ENCODE measurements at regions not wholly inside any gene's neighbourhood (a gene's known extent, or its start where the extent isn't known, plus 50 kb on each side); places are given as distances from the start of the nearest gene placed in this dataset.

DNA sequence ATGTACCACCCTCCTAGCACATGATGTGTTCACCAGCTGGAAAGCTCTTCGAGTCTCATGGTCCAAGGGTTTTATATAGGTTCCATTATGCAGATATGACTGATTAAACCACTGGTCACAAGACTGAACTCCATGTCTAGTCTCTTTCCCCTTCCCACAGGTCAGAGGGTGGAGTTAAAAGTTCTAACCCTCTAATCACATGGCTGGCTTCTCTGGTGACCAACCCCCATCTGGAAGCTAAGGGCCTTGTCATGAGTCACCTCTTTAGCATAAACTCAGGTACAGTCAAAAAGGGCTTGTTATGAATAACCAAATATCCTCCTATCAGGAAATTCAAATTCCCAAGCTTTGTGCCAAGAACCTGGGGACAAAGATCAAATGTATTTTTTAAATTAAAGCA, 52.0 kb upstream of the KLHL31 start:
- TF ChIP-seq, protein P1, sequence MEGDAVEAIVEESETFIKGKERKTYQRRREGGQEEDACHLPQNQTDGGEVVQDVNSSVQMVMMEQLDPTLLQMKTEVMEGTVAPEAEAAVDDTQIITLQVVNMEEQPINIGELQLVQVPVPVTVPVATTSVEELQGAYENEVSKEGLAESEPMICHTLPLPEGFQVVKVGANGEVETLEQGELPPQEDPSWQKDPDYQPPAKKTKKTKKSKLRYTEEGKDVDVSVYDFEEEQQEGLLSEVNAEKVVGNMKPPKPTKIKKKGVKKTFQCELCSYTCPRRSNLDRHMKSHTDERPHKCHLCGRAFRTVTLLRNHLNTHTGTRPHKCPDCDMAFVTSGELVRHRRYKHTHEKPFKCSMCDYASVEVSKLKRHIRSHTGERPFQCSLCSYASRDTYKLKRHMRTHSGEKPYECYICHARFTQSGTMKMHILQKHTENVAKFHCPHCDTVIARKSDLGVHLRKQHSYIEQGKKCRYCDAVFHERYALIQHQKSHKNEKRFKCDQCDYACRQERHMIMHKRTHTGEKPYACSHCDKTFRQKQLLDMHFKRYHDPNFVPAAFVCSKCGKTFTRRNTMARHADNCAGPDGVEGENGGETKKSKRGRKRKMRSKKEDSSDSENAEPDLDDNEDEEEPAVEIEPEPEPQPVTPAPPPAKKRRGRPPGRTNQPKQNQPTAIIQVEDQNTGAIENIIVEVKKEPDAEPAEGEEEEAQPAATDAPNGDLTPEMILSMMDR (IDR thresholded peaks at IDR 0.05), result no peak
- TF ChIP-seq POLR2A (IDR thresholded peaks at IDR 0.05), result no peak
